Ishikawa (cell line): ENCODE measurements at regions not wholly inside any gene's neighbourhood (a gene's known extent, or its start where the extent isn't known, plus 50 kb on each side); places are given as distances from the start of the nearest gene placed in this dataset.

Experiments used
- CEBPB ChIP-seq: IDR thresholded peaks from 2 replicates; pipeline ENCODE4 v1.6.1; 2012
- EP300 ChIP-seq: IDR thresholded peaks from 2 replicates; pipeline ENCODE4 v1.6.1; 2012; ENCODE audit warnings: borderline replicate concordance
- MAX ChIP-seq: IDR thresholded peaks from 2 replicates; pipeline ENCODE4 v1.6.1; 2012
- REST ChIP-seq: IDR thresholded peaks from 2 replicates; pipeline ENCODE4 v1.6.1; 2012; ENCODE audit warnings: low read depth, mild to moderate bottlenecking
- YY1 ChIP-seq: IDR thresholded peaks from 2 replicates; pipeline ENCODE4 v1.6.1; 2012; ENCODE audit warnings: low read depth
- ZBTB7A ChIP-seq: IDR thresholded peaks from 2 replicates; pipeline ENCODE4 v1.6.1; 2012; ENCODE audit warnings: low read depth

DNA sequence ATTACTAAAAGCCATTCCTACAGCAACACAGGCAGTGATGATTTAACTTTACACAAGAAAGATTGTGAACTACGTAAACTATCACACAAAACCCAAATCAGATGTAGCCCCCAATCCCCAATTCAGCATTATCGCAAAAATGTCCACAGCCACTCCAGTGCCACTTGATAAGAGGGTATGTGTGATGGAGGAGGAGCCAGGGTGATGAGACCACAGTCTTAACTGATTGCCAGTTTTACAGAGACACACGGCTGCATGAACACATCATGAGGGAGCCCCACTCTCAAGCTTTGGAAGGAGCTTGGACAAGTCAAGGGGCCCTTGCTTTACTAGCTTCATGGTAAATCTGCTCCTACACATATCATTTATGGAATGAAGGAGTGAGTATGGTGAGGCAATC, 116.0 kb downstream of the FAM161A start:
- TF ChIP-seq CEBPB (no peak), MAX (no peak), ZBTB7A (no peak), REST (no peak), EP300 (no peak), YY1 (no peak)
